ENCODE measurements at regions not wholly inside any gene's neighbourhood (a gene's known extent, or its start where the extent isn't known, plus 50 kb on each side); places are given as distances from the start of the nearest gene placed in this dataset.

- TF ChIP-seq EZH2 (IDR thresholded peaks at IDR 0.05; ENCODE audit: borderline replicate concordance, low read length) (no peak), CTCF (IDR thresholded peaks at IDR 0.05; ENCODE audit: low read length) (no peak)
Measured at GRCh38 chr11:45534132-45534531, 131.3 kb downstream of the CHST1 start.
